HepG2 (cell line): ENCODE measurements at regions not wholly inside any gene's neighbourhood (a gene's known extent, or its start where the extent isn't known, plus 50 kb on each side); places are given as distances from the start of the nearest gene placed in this dataset.

ENCODE experiments used
- ATAC-seq: fragments of 200-7000 bp; cut with Tn5 transposase; 3 replicates; pipeline ENCODE4 v1.9.1; 2020; ENCODE audit warnings: mild to moderate bottlenecking, moderate library complexity
- BruUV-seq: library from RNA; stranded (reverse); fragments of 400-500 nt; replicated peaks from 2 replicates; lab custom pipeline; 2021; lab: Mats Ljungman, UMichigan
- CTCF ChIA-PET: fragments of 300-600 bp; formaldehyde crosslinking; extraction: SDS; loops from one replicate; lab custom pipeline; 2021; ENCODE audit warnings: low total read pairs, inconsistent platforms, low intra/inter-chr PET ratio; lab: Yijun Ruan, JAX
- POLR2A ChIA-PET: fragments of 350-600 bp; sonication (Branson Sonifier 250); formaldehyde crosslinking; loops from one replicate; lab custom pipeline; 2020; ENCODE audit warnings: antibody characterized with exemption, inconsistent platforms; lab: Yijun Ruan, JAX
- DNase-seq: peaks from one replicate; pipeline ENCODE4 v3.0.0-alpha.2; 2015; ENCODE audit warnings: low spot score
- FAIRE-seq: peaks from 3 replicates; lab custom pipeline; 2011; peaks lifted over from hg19 to GRCh38; lab: Jason Lieb, UNC
- H2AFZ ChIP-seq: one replicate; pipeline ENCODE4 v1.6.1; 2011; ENCODE audit warnings: low read length, inconsistent platforms
- H3K27ac ChIP-seq: fragments of 300-600 bp; 3 replicates; pipeline ENCODE4 v1.8.0; 2011; ENCODE audit warnings: mixed run types, mild to moderate bottlenecking, mixed read lengths, low read length, inconsistent platforms; ENCODE audit not compliant: insufficient read depth; ENCODE audit errors: extremely low read length
- H3K27me3 ChIP-seq, 2 experiments: fragments of 200-600 bp in 1 of 2; 2 replicates in 1 of 2; 3 replicates in 1 of 2; pipeline versions ENCODE4 v1.6.0 to v1.8.0; 2011; ENCODE audit warnings: low read length in 2 of 2, mild to moderate bottlenecking in 2 of 2, moderate library complexity in 2 of 2, inconsistent platforms in 1 of 2; ENCODE audit not compliant: insufficient read depth in 2 of 2, control insufficient read depth in 1 of 2
- H3K36me3 ChIP-seq, 2 experiments: fragments of 200-600 bp in 1 of 2; replicated peaks in 1 of 2; 2 replicates in 1 of 2; 3 replicates in 1 of 2; pipeline versions ENCODE4 v1.5.1 to v1.8.0; 2011; ENCODE audit warnings: low read length in 2 of 2, inconsistent platforms in 1 of 2; ENCODE audit not compliant: insufficient read depth in 2 of 2, control insufficient read depth in 1 of 2
- H3K4me1 ChIP-seq: 2 replicates; pipeline ENCODE4 v1.5.1; 2012; ENCODE audit warnings: low read length, inconsistent platforms; ENCODE audit not compliant: insufficient read depth
- H3K4me2 ChIP-seq: 2 replicates; pipeline ENCODE4 v1.6.0; 2011; ENCODE audit warnings: low read depth, low read length, inconsistent platforms
- H3K4me3 ChIP-seq, 3 experiments: fragments of 200-600 bp in 1 of 3; sonication (generic), shearing (Covaris generic) in 1 of 3; replicated peaks in 1 of 3; 2 replicates each; pipeline ENCODE4 v1.5.1; 2011 to 2016; ENCODE audit warnings: low read length in 3 of 3, inconsistent platforms in 2 of 3, low read depth in 2 of 3, mild to moderate bottlenecking in 2 of 3, control low read depth in 1 of 3, mixed read lengths in 1 of 3; ENCODE audit not compliant: insufficient read depth in 1 of 3
- H3K79me2 ChIP-seq: one replicate; pipeline ENCODE4 v1.6.1; 2011; ENCODE audit warnings: low read length, inconsistent platforms; ENCODE audit not compliant: insufficient read depth
- H3K9ac ChIP-seq: 2 replicates; pipeline ENCODE4 v1.6.0; 2011; ENCODE audit warnings: mild to moderate bottlenecking, low read depth, low read length, inconsistent platforms; ENCODE audit not compliant: insufficient read depth
- H3K9me3 ChIP-seq: 2 replicates; pipeline ENCODE4 v1.5.1; 2012; ENCODE audit warnings: mild to moderate bottlenecking, low read length
- H4K20me1 ChIP-seq: 2 replicates; pipeline ENCODE4 v1.6.0; 2011; ENCODE audit warnings: inconsistent platforms, mild to moderate bottlenecking, low read length, moderate library complexity; ENCODE audit not compliant: insufficient read depth
- ERF ChIP-seq: IDR thresholded peaks from 2 replicates; pipeline ENCODE4 v1.6.1; 2018; ENCODE audit warnings: missing biosample characterization, missing genetic modification reagents
- KLF9 ChIP-seq: IDR thresholded peaks from 2 replicates; pipeline ENCODE4 v1.6.1; 2016; ENCODE audit warnings: low read depth
- RFX3 ChIP-seq: IDR thresholded peaks from 2 replicates; pipeline ENCODE4 v1.6.1; 2016; ENCODE audit warnings: missing biosample characterization, missing genetic modification reagents
- TBX3 ChIP-seq: fragments of 450-650 bp; IDR thresholded peaks from 2 replicates; pipeline ENCODE4 v1.6.1; 2017; ENCODE audit warnings: antibody characterized with exemption, mild to moderate bottlenecking, inconsistent platforms, borderline replicate concordance
- TEAD3 ChIP-seq: optimal IDR thresholded peaks from 2 replicates; pipeline ENCODE3; 2016; ENCODE audit warnings: borderline replicate concordance
- TRIM24 ChIP-seq: sonication (generic); formaldehyde crosslinking; IDR thresholded peaks from 2 replicates; pipeline ENCODE4 v1.8.0; 2022; ENCODE audit warnings: mild to moderate bottlenecking, missing genetic modification reagents
- ZNF326 ChIP-seq: sonication (generic); formaldehyde crosslinking; IDR thresholded peaks from 2 replicates; pipeline ENCODE4 v1.4.0; 2020; ENCODE audit warnings: missing genetic modification reagents, borderline replicate concordance
- ZNF350 ChIP-seq: sonication (generic); formaldehyde crosslinking; IDR thresholded peaks from 2 replicates; pipeline ENCODE4 v1.4.0; 2020; ENCODE audit warnings: mild to moderate bottlenecking, low read depth, missing genetic modification reagents, borderline replicate concordance
- WGBS: methylation state at CpG from one replicate; pipeline ENCODE4 v1.1.6; 2017; ENCODE audit warnings: low lambda C conversion rate; 5-methylcytosine and 5-hydroxymethylcytosine counted together
- in situ Hi-C: cut with HindIII; loops from 2 replicates; pipeline ENCODE4 v1.10.0; 2017; ENCODE audit warnings: low pct_unique_long_range_greater_than_20kb; ENCODE audit not compliant: extremely low pct_ligation_motif_present
- intact Hi-C: fragments of 100-400 bp; cut with micrococcal nuclease; formaldehyde crosslinking; loops from one replicate; pipeline ENCODE4 v1.10.0; 2022; ENCODE audit not compliant: unreplicated experiment
- TF ChIP-seq, protein P1 (sequence below): sonication (generic); formaldehyde crosslinking; IDR thresholded peaks from 2 replicates; pipeline ENCODE4 v1.5.0; 2020; ENCODE audit warnings: missing genetic modification reagents
- TF ChIP-seq, protein P2 (sequence below): sonication (generic); formaldehyde crosslinking; IDR thresholded peaks from 2 replicates; pipeline ENCODE4 v1.4.0; 2020; ENCODE audit warnings: missing genetic modification reagents
- TF ChIP-seq, protein P3 (sequence below): sonication (generic); formaldehyde crosslinking; IDR thresholded peaks from 2 replicates; pipeline ENCODE4 v1.4.0; 2020; ENCODE audit warnings: missing genetic modification reagents, borderline replicate concordance
- TF ChIP-seq, protein P4 (sequence below): IDR thresholded peaks from 2 replicates; pipeline ENCODE4 v1.6.1; 2016; ENCODE audit warnings: mild to moderate bottlenecking
- TF ChIP-seq, protein P5 (sequence below): sonication (generic); formaldehyde crosslinking; IDR thresholded peaks from 2 replicates; pipeline ENCODE4 v1.5.1; 2020; ENCODE audit warnings: missing genetic modification reagents, mild to moderate bottlenecking, borderline replicate concordance

DNA sequence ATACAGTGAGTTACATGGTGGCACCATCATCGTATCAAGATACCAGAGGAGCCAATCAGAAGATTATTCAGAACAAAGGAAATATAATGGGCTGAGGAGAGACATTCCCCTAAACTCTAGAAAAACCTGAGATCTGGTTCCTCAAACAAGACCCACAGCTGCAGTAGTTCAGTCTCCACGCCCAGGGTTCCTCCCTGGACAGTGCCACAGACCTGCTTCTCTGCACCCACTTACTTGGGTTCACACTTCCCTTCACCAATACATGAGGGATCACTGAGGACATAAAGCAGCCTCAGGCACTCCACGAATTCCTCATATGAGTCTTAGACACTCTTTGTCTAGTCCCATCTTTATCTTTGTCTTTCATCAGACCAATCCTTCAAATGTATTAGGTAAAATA is 101.7 kb downstream of the APTX start:
- Histone ChIP-seq H3K36me3 (no peaks in the 10 kb centered on the region), H3K4me2 (no peak overlapping the region), H4K20me1 (no peaks in the 10 kb centered on the region), H3K4me3 (no peak overlapping the region), H3K27ac (no peak overlapping the region), H3K9me3 (no peaks in the 10 kb centered on the region), H3K79me2 (no peaks in the 10 kb centered on the region), H3K4me1 (peaks cover 8% of the 10 kb centered on the region), H3K27me3 (no peaks in the 10 kb centered on the region), H3K9ac (no peak overlapping the region), H2AFZ (no peak overlapping the region)
- in situ Hi-C loops (no loop called here), intact Hi-C loops (no loop called here)
- DNase-seq (no peak), FAIRE-seq (no peak), ATAC-seq (no peak)
- TF ChIP-seq, protein P1, sequence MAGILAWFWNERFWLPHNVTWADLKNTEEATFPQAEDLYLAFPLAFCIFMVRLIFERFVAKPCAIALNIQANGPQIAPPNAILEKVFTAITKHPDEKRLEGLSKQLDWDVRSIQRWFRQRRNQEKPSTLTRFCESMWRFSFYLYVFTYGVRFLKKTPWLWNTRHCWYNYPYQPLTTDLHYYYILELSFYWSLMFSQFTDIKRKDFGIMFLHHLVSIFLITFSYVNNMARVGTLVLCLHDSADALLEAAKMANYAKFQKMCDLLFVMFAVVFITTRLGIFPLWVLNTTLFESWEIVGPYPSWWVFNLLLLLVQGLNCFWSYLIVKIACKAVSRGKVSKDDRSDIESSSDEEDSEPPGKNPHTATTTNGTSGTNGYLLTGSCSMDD, result no peak
- TF ChIP-seq, protein P2, sequence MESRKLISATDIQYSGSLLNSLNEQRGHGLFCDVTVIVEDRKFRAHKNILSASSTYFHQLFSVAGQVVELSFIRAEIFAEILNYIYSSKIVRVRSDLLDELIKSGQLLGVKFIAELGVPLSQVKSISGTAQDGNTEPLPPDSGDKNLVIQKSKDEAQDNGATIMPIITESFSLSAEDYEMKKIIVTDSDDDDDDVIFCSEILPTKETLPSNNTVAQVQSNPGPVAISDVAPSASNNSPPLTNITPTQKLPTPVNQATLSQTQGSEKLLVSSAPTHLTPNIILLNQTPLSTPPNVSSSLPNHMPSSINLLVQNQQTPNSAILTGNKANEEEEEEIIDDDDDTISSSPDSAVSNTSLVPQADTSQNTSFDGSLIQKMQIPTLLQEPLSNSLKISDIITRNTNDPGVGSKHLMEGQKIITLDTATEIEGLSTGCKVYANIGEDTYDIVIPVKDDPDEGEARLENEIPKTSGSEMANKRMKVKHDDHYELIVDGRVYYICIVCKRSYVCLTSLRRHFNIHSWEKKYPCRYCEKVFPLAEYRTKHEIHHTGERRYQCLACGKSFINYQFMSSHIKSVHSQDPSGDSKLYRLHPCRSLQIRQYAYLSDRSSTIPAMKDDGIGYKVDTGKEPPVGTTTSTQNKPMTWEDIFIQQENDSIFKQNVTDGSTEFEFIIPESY (CRISPR knock-in tag), result no peak
- TF ChIP-seq, protein P3, sequence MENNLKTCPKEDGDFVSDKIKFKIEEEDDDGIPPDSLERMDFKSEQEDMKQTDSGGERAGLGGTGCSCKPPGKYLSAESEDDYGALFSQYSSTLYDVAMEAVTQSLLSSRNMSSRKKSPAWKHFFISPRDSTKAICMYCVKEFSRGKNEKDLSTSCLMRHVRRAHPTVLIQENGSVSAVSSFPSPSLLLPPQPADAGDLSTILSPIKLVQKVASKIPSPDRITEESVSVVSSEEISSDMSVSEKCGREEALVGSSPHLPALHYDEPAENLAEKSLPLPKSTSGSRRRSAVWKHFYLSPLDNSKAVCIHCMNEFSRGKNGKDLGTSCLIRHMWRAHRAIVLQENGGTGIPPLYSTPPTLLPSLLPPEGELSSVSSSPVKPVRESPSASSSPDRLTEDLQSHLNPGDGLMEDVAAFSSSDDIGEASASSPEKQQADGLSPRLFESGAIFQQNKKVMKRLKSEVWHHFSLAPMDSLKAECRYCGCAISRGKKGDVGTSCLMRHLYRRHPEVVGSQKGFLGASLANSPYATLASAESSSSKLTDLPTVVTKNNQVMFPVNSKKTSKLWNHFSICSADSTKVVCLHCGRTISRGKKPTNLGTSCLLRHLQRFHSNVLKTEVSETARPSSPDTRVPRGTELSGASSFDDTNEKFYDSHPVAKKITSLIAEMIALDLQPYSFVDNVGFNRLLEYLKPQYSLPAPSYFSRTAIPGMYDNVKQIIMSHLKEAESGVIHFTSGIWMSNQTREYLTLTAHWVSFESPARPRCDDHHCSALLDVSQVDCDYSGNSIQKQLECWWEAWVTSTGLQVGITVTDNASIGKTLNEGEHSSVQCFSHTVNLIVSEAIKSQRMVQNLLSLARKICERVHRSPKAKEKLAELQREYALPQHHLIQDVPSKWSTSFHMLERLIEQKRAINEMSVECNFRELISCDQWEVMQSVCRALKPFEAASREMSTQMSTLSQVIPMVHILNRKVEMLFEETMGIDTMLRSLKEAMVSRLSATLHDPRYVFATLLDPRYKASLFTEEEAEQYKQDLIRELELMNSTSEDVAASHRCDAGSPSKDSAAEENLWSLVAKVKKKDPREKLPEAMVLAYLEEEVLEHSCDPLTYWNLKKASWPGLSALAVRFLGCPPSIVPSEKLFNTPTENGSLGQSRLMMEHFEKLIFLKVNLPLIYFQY (CRISPR knock-in tag), result no peak
- TF ChIP-seq ZNF326 (CRISPR knock-in tag) (no peak), ERF (CRISPR knock-in tag) (no peak), TEAD3 (CRISPR knock-in tag) (no peak), KLF9 (CRISPR knock-in tag) (no peak), ZNF350 (CRISPR knock-in tag) (no peak), TBX3 (no peak), RFX3 (CRISPR knock-in tag) (no peak), TRIM24 (CRISPR knock-in tag) (no peak)
- TF ChIP-seq, protein P4, sequence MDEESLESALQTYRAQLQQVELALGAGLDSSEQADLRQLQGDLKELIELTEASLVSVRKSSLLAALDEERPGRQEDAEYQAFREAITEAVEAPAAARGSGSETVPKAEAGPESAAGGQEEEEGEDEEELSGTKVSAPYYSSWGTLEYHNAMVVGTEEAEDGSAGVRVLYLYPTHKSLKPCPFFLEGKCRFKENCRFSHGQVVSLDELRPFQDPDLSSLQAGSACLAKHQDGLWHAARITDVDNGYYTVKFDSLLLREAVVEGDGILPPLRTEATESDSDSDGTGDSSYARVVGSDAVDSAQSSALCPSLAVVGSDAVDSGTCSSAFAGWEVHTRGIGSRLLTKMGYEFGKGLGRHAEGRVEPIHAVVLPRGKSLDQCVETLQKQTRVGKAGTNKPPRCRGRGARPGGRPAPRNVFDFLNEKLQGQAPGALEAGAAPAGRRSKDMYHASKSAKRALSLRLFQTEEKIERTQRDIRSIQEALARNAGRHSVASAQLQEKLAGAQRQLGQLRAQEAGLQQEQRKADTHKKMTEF (CRISPR knock-in tag), result no peak
- TF ChIP-seq, protein P5, sequence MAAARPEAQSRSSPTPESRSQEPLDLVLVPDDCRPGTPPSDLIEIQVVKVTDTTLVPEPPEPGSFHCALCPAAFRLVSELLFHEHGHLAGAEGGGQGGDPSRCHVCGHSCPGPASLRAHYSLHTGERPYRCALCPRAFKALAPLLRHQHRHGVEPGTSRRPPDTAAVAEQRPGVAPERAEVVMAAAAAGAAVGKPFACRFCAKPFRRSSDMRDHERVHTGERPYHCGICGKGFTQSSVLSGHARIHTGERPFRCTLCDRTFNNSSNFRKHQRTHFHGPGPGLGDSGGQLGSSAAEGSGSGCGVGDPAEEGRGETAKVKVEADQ (CRISPR knock-in tag), result no peak
- no TSS peak for BruUV-seq
- ChIA-PET POLR2A (no interaction called here), CTCF (no interaction called here)
- 12% methylated on average over 3 of the region's 3 CpGs for WGBS
